ENCODE measurements at regions not wholly inside any gene's neighbourhood (a gene's known extent, or its start where the extent isn't known, plus 50 kb on each side); places are given as distances from the start of the nearest gene placed in this dataset.

GRCh38 chr22:49307481-49307830 is 520.2 kb downstream of the BRD1 start:
- no peak for TF ChIP-seq POLR2AphosphoS5 (IDR thresholded peaks at IDR 0.05; ENCODE audit: low read depth)
- TF ChIP-seq, protein P1, sequence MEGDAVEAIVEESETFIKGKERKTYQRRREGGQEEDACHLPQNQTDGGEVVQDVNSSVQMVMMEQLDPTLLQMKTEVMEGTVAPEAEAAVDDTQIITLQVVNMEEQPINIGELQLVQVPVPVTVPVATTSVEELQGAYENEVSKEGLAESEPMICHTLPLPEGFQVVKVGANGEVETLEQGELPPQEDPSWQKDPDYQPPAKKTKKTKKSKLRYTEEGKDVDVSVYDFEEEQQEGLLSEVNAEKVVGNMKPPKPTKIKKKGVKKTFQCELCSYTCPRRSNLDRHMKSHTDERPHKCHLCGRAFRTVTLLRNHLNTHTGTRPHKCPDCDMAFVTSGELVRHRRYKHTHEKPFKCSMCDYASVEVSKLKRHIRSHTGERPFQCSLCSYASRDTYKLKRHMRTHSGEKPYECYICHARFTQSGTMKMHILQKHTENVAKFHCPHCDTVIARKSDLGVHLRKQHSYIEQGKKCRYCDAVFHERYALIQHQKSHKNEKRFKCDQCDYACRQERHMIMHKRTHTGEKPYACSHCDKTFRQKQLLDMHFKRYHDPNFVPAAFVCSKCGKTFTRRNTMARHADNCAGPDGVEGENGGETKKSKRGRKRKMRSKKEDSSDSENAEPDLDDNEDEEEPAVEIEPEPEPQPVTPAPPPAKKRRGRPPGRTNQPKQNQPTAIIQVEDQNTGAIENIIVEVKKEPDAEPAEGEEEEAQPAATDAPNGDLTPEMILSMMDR (IDR thresholded peaks at IDR 0.05; ENCODE audit: insufficient read depth, low read length), result no peak
- TF ChIP-seq, protein P2, sequence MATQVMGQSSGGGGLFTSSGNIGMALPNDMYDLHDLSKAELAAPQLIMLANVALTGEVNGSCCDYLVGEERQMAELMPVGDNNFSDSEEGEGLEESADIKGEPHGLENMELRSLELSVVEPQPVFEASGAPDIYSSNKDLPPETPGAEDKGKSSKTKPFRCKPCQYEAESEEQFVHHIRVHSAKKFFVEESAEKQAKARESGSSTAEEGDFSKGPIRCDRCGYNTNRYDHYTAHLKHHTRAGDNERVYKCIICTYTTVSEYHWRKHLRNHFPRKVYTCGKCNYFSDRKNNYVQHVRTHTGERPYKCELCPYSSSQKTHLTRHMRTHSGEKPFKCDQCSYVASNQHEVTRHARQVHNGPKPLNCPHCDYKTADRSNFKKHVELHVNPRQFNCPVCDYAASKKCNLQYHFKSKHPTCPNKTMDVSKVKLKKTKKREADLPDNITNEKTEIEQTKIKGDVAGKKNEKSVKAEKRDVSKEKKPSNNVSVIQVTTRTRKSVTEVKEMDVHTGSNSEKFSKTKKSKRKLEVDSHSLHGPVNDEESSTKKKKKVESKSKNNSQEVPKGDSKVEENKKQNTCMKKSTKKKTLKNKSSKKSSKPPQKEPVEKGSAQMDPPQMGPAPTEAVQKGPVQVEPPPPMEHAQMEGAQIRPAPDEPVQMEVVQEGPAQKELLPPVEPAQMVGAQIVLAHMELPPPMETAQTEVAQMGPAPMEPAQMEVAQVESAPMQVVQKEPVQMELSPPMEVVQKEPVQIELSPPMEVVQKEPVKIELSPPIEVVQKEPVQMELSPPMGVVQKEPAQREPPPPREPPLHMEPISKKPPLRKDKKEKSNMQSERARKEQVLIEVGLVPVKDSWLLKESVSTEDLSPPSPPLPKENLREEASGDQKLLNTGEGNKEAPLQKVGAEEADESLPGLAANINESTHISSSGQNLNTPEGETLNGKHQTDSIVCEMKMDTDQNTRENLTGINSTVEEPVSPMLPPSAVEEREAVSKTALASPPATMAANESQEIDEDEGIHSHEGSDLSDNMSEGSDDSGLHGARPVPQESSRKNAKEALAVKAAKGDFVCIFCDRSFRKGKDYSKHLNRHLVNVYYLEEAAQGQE (IDR thresholded peaks at IDR 0.05; ENCODE audit: insufficient replicate concordance, low read depth), result no peak
- no peak for TF ChIP-seq GABPA (IDR thresholded peaks at IDR 0.05; ENCODE audit: low read depth)
- no peak for TF ChIP-seq SPI1 (IDR thresholded peaks at IDR 0.05; ENCODE audit: borderline replicate concordance, low read depth)

Measured in HL-60 (cell line).